ENCODE measurements at regions not wholly inside any gene's neighbourhood (a gene's known extent, or its start where the extent isn't known, plus 50 kb on each side); places are given as distances from the start of the nearest gene placed in this dataset.

DNA sequence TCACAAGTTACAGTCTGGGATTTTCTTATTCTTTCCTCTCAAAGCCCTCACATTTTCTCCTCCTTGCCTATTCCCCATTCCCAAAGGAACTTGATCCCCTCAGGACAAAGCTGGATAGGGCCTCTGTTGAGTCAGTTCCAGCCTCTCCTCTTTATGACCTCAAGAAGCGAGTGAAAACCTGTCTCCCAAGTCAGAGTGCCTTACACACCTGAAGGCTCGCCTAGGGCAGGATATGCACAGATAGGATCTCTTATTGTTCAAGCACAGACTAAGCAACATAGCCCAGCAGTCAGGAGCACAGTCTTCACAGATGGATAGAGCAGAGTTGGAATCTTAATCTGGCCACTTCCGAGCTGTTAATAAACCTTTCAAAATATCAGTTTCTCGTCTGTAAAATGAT, 60.8 kb upstream of the PRRC2C start:
- TF ChIP-seq, protein P1, sequence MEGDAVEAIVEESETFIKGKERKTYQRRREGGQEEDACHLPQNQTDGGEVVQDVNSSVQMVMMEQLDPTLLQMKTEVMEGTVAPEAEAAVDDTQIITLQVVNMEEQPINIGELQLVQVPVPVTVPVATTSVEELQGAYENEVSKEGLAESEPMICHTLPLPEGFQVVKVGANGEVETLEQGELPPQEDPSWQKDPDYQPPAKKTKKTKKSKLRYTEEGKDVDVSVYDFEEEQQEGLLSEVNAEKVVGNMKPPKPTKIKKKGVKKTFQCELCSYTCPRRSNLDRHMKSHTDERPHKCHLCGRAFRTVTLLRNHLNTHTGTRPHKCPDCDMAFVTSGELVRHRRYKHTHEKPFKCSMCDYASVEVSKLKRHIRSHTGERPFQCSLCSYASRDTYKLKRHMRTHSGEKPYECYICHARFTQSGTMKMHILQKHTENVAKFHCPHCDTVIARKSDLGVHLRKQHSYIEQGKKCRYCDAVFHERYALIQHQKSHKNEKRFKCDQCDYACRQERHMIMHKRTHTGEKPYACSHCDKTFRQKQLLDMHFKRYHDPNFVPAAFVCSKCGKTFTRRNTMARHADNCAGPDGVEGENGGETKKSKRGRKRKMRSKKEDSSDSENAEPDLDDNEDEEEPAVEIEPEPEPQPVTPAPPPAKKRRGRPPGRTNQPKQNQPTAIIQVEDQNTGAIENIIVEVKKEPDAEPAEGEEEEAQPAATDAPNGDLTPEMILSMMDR (conservative IDR thresholded peaks at IDR 0.05; ENCODE audit: low read length) = no peak
- no peak for TF ChIP-seq EZH2phosphoT487 (IDR thresholded peaks at IDR 0.05; ENCODE audit: borderline replicate concordance, low read depth, low read length)
